A673 (cell line): ENCODE measurements at regions not wholly inside any gene's neighbourhood (a gene's known extent, or its start where the extent isn't known, plus 50 kb on each side); places are given as distances from the start of the nearest gene placed in this dataset.

ENCODE experiments used
- BruUV-seq: library from RNA; stranded (reverse); fragments of 400-500 nt; replicated peaks from 2 replicates; lab custom pipeline; 2021; lab: Mats Ljungman, UMichigan
- CTCF ChIA-PET: fragments of 300-600 bp; sonication (Branson Sonifier 250); formaldehyde crosslinking; loops from one replicate; lab custom pipeline; 2022; ENCODE audit warnings: antibody characterized with exemption; lab: Charles Lee
- POLR2A ChIA-PET: fragments of 300-600 bp; sonication (Branson Sonifier 250); formaldehyde crosslinking; loops from one replicate; lab custom pipeline; 2022; ENCODE audit warnings: antibody characterized with exemption; ENCODE audit not compliant: low non-redundant PET; lab: Charles Lee
- DNase-seq: peaks from one replicate; pipeline ENCODE4 v3.0.0-alpha.2; 2015; ENCODE audit warnings: low spot score
- H3K27ac ChIP-seq: fragments of 200-600 bp; sonication (generic); 2 replicates; pipeline ENCODE4 v1.5.1; 2016; ENCODE audit warnings: mixed run types, low read depth, mild to moderate bottlenecking, mixed read lengths, antibody characterized with exemption, low read length; ENCODE audit not compliant: poor library complexity, severe bottlenecking
- H3K27me3 ChIP-seq: fragments of 200-600 bp; sonication (generic); replicated peaks from 2 replicates; pipeline ENCODE4 v1.6.1; 2017; ENCODE audit warnings: mixed run types, low read depth, mild to moderate bottlenecking, mixed read lengths, antibody characterized with exemption, low read length; ENCODE audit not compliant: insufficient read depth, poor library complexity
- H3K36me3 ChIP-seq: fragments of 200-600 bp; sonication (generic); 2 replicates; pipeline ENCODE4 v1.6.1; 2016; ENCODE audit warnings: mixed run types, mild to moderate bottlenecking, mixed read lengths, antibody characterized with exemption, low read length; ENCODE audit not compliant: insufficient read depth, poor library complexity, severe bottlenecking
- H3K4me1 ChIP-seq: fragments of 200-600 bp; sonication (generic); 2 replicates; pipeline ENCODE4 v1.6.1; 2017; ENCODE audit warnings: mixed run types, mild to moderate bottlenecking, mixed read lengths, antibody characterized with exemption, low read length; ENCODE audit not compliant: insufficient read depth, poor library complexity, severe bottlenecking
- H3K4me3 ChIP-seq: fragments of 200-600 bp; sonication (generic); 2 replicates; pipeline ENCODE4 v1.5.1; 2016; ENCODE audit warnings: low read depth, mixed run types, mild to moderate bottlenecking, mixed read lengths, low read length; ENCODE audit not compliant: poor library complexity, severe bottlenecking
- H3K9me3 ChIP-seq: fragments of 200-600 bp; sonication (generic); 2 replicates; pipeline ENCODE4 v1.6.1; 2016; ENCODE audit warnings: mixed run types, low read depth, mild to moderate bottlenecking, mixed read lengths, antibody characterized with exemption, low read length; ENCODE audit not compliant: poor library complexity, severe bottlenecking
- EZH2 ChIP-seq: fragments of 200-600 bp; sonication (generic); IDR thresholded peaks from 2 replicates; pipeline ENCODE4 v1.6.1; 2017; ENCODE audit warnings: borderline replicate concordance, low read depth, mild to moderate bottlenecking, mixed read lengths, antibody characterized with exemption, low read length; ENCODE audit not compliant: poor library complexity, severe bottlenecking
- intact Hi-C: fragments of 100-400 bp; cut with micrococcal nuclease; formaldehyde crosslinking; loops from one replicate; pipeline ENCODE4 v1.10.0; 2022; ENCODE audit not compliant: unreplicated experiment
- TF ChIP-seq, protein P1 (sequence below): fragments of 300-800, 200-600 bp; sonication (generic); conservative IDR thresholded peaks from 2 replicates; pipeline ENCODE4 v1.5.1; 2017; ENCODE audit warnings: low read depth, mild to moderate bottlenecking, antibody characterized with exemption, low read length, moderate library complexity, mixed read lengths

DNA sequence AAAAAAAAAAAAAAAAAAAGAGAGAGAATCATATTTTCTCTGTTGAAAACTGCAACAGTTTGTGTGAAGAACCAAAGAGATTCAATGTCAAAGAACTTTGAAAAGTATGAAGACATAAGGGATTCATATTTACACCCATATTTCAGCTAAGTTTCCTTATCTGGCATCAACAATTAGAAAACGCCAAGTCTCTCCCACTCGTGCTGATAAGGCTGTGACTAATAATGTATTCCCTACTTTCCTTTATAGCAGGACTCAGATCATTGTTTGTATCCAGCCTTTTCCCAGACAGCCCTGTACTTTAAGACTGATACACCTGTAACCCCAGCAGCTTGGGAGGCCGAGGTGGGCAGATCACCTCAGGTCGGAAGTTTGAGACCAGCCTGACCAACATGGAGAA lies 54.1 kb upstream of the STK32A start:
- H3K4me3 ChIP-seq: no peak overlapping the region
- no peaks in the 10 kb centered on the region for H3K4me1 ChIP-seq
- peaks cover 33% of the 10 kb centered on the region for H3K27me3 ChIP-seq
- no peaks in the 10 kb centered on the region for H3K9me3 ChIP-seq
- BruUV-seq: no TSS peak
- H3K36me3 ChIP-seq: no peaks in the 10 kb centered on the region
- no peak overlapping the region for H3K27ac ChIP-seq
- CTCF ChIA-PET: no interaction called here
- POLR2A ChIA-PET: interaction anchor here (0.6 kb wide), 1 partner anchor 8 kb away, joined by 3 read pairs; no protein-coding TSS in a partner anchor
- no peak for TF ChIP-seq EZH2
- TF ChIP-seq, protein P1, sequence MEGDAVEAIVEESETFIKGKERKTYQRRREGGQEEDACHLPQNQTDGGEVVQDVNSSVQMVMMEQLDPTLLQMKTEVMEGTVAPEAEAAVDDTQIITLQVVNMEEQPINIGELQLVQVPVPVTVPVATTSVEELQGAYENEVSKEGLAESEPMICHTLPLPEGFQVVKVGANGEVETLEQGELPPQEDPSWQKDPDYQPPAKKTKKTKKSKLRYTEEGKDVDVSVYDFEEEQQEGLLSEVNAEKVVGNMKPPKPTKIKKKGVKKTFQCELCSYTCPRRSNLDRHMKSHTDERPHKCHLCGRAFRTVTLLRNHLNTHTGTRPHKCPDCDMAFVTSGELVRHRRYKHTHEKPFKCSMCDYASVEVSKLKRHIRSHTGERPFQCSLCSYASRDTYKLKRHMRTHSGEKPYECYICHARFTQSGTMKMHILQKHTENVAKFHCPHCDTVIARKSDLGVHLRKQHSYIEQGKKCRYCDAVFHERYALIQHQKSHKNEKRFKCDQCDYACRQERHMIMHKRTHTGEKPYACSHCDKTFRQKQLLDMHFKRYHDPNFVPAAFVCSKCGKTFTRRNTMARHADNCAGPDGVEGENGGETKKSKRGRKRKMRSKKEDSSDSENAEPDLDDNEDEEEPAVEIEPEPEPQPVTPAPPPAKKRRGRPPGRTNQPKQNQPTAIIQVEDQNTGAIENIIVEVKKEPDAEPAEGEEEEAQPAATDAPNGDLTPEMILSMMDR: no peak
- no peak for DNase-seq
- intact Hi-C loops: no loop called here
